ENCODE measurements at regions not wholly inside any gene's neighbourhood (a gene's known extent, or its start where the extent isn't known, plus 50 kb on each side); places are given as distances from the start of the nearest gene placed in this dataset.

DNA sequence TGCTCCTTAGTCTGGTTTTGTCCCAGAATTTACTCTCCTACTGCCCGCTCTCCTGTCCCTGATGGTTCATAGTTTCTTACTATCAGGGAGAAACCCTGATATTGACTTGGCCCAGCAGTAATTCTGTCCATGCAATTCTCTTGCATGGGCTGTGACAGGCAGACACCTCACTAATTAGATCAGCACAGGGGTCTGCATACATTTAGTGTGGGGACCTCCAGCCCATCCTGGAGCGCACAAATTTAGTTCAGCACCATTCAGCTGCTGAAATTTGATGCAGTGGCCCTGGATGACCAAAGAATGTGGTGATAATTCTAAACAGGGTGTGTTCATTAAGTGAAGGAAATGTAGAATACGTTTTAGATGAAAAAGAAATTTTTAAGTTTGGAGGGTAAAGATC lies 555.5 kb upstream of the TBL1XR1 start:
- Histone ChIP-seq H3K27me3 (ENCODE audit: insufficient read depth, low read length, poor library complexity, severe bottlenecking) (no peaks in the 10 kb centered on the region), H3K79me2 (ENCODE audit: insufficient read depth, low read length) (no peaks in the 10 kb centered on the region), H3K9me3 (ENCODE audit: insufficient read depth, low read depth, low read length) (peaks cover 6% of the 10 kb centered on the region; the same call in 1 of the 2 replicates), H3K9ac (ENCODE audit: low read depth, low read length, poor library complexity, severe bottlenecking) (no peak overlapping the region), H3K4me1 (ENCODE audit: insufficient read depth, low read length, poor library complexity, severe bottlenecking) (peaks cover 17% of the 10 kb centered on the region), H4K20me1 (ENCODE audit: insufficient read depth, low read length, poor library complexity, severe bottlenecking) (no peaks in the 10 kb centered on the region), H2AFZ (ENCODE audit: low read length) (no peak overlapping the region), H3K4me2 (ENCODE audit: low read depth, low read length, poor library complexity, severe bottlenecking) (no peak overlapping the region), H3K4me3 (ENCODE audit: low read length, poor library complexity, severe bottlenecking) (no peak overlapping the region), H3K36me3 (ENCODE audit: insufficient read depth, low read length) (no peaks in the 10 kb centered on the region), H3K9me2 (replicated peaks; ENCODE audit: low read depth, low read length) (no peaks in the 10 kb centered on the region), H3F3A (ENCODE audit: low read depth) (no peaks in the 10 kb centered on the region)
- TF ChIP-seq, protein P1, sequence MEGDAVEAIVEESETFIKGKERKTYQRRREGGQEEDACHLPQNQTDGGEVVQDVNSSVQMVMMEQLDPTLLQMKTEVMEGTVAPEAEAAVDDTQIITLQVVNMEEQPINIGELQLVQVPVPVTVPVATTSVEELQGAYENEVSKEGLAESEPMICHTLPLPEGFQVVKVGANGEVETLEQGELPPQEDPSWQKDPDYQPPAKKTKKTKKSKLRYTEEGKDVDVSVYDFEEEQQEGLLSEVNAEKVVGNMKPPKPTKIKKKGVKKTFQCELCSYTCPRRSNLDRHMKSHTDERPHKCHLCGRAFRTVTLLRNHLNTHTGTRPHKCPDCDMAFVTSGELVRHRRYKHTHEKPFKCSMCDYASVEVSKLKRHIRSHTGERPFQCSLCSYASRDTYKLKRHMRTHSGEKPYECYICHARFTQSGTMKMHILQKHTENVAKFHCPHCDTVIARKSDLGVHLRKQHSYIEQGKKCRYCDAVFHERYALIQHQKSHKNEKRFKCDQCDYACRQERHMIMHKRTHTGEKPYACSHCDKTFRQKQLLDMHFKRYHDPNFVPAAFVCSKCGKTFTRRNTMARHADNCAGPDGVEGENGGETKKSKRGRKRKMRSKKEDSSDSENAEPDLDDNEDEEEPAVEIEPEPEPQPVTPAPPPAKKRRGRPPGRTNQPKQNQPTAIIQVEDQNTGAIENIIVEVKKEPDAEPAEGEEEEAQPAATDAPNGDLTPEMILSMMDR (conservative IDR thresholded peaks at IDR 0.05; ENCODE audit: low read length), result no peak
- TF ChIP-seq EZH2phosphoT487 (IDR thresholded peaks at IDR 0.05; ENCODE audit: borderline replicate concordance), result no peak

DNA sequence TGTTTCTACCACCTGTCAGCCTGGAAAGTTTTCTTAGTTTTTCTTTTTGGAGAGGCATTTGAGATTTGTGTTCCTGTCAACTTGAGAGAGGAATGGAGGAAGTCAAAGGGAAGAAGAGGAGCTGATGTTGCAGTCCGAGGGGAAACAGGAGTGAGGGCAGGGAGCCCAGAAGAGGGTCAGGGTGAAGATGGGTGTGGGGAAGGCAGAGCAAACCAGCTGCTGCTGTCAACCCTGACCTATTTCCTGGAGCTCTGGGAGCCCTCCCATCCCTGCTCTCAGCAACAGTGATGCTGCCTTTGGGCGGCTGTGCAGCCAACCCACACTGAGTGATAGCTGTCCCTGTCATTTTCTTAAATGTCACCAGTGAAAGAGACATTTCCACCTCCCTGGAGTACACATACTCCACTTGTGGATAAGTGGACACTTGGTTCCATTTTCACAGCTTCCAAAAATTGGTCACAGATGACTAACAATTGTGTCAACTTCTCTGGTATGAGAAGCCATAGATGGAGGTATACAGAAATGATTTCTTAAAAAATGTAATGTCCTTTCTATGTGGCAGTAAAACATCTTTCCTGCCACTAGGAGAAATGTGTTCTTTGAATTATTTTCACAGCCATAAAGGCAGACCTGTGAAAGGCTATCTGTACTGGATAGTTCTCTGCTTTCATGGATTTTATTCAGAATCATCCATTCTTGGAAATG lies 556.3 kb upstream of the TBL1XR1 start:
- peak overlapping the region; percentile 42 for H2AFZ ChIP-seq (ENCODE audit: low read length)
- peaks cover 17% of the 10 kb centered on the region for H3K4me1 ChIP-seq (ENCODE audit: insufficient read depth, low read length, poor library complexity, severe bottlenecking)
- H3K36me3 ChIP-seq (ENCODE audit: insufficient read depth, low read length), result no peaks in the 10 kb centered on the region
- TF ChIP-seq, protein P1 (conservative IDR thresholded peaks at IDR 0.05; ENCODE audit: low read length), result no peak
- no peak for TF ChIP-seq EZH2phosphoT487 (IDR thresholded peaks at IDR 0.05; ENCODE audit: borderline replicate concordance)
- peaks cover 8% of the 10 kb centered on the region; the same call in 1 of the 2 replicates for H3K9me3 ChIP-seq (ENCODE audit: insufficient read depth, low read depth, low read length)
- no peak overlapping the region for H3K4me3 ChIP-seq (ENCODE audit: low read length, poor library complexity, severe bottlenecking)
- peak overlapping the region; percentile 16 for H3K9ac ChIP-seq (ENCODE audit: low read depth, low read length, poor library complexity, severe bottlenecking)
- no peak overlapping the region for H3K4me2 ChIP-seq (ENCODE audit: low read depth, low read length, poor library complexity, severe bottlenecking)
- no peaks in the 10 kb centered on the region for H3K9me2 ChIP-seq (replicated peaks; ENCODE audit: low read depth, low read length)
- H4K20me1 ChIP-seq (ENCODE audit: insufficient read depth, low read length, poor library complexity, severe bottlenecking), result no peaks in the 10 kb centered on the region
- H3K79me2 ChIP-seq (ENCODE audit: insufficient read depth, low read length), result no peaks in the 10 kb centered on the region
- H3K27me3 ChIP-seq (ENCODE audit: insufficient read depth, low read length, poor library complexity, severe bottlenecking), result no peaks in the 10 kb centered on the region
- no peaks in the 10 kb centered on the region for H3F3A ChIP-seq (ENCODE audit: low read depth)

DNA sequence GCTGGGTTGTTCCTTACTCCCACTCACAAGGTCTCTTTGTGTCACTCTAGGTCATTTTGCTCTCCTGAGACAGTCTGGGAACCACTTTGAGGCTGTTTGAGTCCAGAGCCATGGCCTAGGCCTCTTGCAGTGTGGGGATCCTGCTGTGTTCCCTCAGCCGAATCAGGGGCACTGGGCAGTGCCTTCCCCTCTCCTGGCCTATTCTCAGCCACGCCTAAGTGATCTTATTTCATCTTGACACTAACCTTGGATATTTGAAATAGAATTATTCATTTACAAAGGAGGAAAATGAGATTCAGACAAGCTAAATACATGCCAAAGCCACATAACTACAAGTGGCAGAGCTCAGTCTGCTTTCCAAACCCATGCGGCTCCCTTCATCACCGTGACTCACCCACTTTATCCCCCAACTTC lies 557.2 kb upstream of the TBL1XR1 start:
- Histone ChIP-seq H3K4me1 (ENCODE audit: insufficient read depth, low read length, poor library complexity, severe bottlenecking) (peaks cover 17% of the 10 kb centered on the region), H3K4me2 (ENCODE audit: low read depth, low read length, poor library complexity, severe bottlenecking) (no peak overlapping the region), H2AFZ (ENCODE audit: low read length) (0 out of 2 replicates have a peak overlapping the region, but pooled peaks have one; percentile 38), H3K36me3 (ENCODE audit: insufficient read depth, low read length) (no peaks in the 10 kb centered on the region), H3K4me3 (ENCODE audit: low read length, poor library complexity, severe bottlenecking) (no peak overlapping the region), H3F3A (ENCODE audit: low read depth) (no peaks in the 10 kb centered on the region), H3K9me2 (replicated peaks; ENCODE audit: low read depth, low read length) (no peaks in the 10 kb centered on the region), H3K9ac (ENCODE audit: low read depth, low read length, poor library complexity, severe bottlenecking) (no peak overlapping the region), H3K27me3 (ENCODE audit: insufficient read depth, low read length, poor library complexity, severe bottlenecking) (no peaks in the 10 kb centered on the region), H3K79me2 (ENCODE audit: insufficient read depth, low read length) (no peaks in the 10 kb centered on the region), H4K20me1 (ENCODE audit: insufficient read depth, low read length, poor library complexity, severe bottlenecking) (no peaks in the 10 kb centered on the region), H3K9me3 (ENCODE audit: insufficient read depth, low read depth, low read length) (peaks cover 8% of the 10 kb centered on the region; the same call in 1 of the 2 replicates)
- no peak for TF ChIP-seq EZH2phosphoT487 (IDR thresholded peaks at IDR 0.05; ENCODE audit: borderline replicate concordance)
- TF ChIP-seq, protein P1 (conservative IDR thresholded peaks at IDR 0.05; ENCODE audit: low read length), result no peak

Data from Loucy (cell line).